Parathyroid adenoma (tissue), 2 donors: ENCODE measurements at regions not wholly inside any gene's neighbourhood (a gene's known extent, or its start where the extent isn't known, plus 50 kb on each side); places are given as distances from the start of the nearest gene placed in this dataset.

ENCODE experiments used
- H2AFZ ChIP-seq: fragments of 300-600 bp; sonication (generic); one replicate; pipeline ENCODE4 v1.7.0; 2017; ENCODE audit warnings: antibody characterized with exemption, mild to moderate bottlenecking
- H3K27ac ChIP-seq: fragments of 300-600 bp; sonication (generic); one replicate; pipeline ENCODE4 v1.7.0; 2017
- H3K27me3 ChIP-seq: fragments of 300-600 bp; sonication (generic); one replicate; pipeline ENCODE4 v1.7.0; 2017; ENCODE audit warnings: low read length; ENCODE audit not compliant: control insufficient read depth, insufficient read depth
- H3K36me3 ChIP-seq: fragments of 300-600 bp; sonication (generic); one replicate; pipeline ENCODE4 v1.7.0; 2017; ENCODE audit warnings: low read length; ENCODE audit not compliant: control insufficient read depth, insufficient read depth
- H3K4me1 ChIP-seq: fragments of 300-600 bp; sonication (generic); one replicate; pipeline ENCODE4 v1.7.0; 2017; ENCODE audit warnings: control low read depth
- H3K4me2 ChIP-seq: fragments of 300-600 bp; sonication (generic); one replicate; pipeline ENCODE4 v1.7.0; 2017; ENCODE audit warnings: low read length
- H3K4me3 ChIP-seq: fragments of 300-600 bp; sonication (generic); one replicate; pipeline ENCODE4 v1.7.0; 2017; ENCODE audit warnings: low read depth, low read length
- H3K79me2 ChIP-seq: fragments of 300-600 bp; sonication (generic); one replicate; pipeline ENCODE4 v1.7.0; 2017; ENCODE audit warnings: control low read depth
- H3K9ac ChIP-seq: fragments of 300-600 bp; sonication (generic); one replicate; pipeline ENCODE4 v1.7.0; 2017; ENCODE audit warnings: mild to moderate bottlenecking
- H3K9me3 ChIP-seq: fragments of 300-600 bp; sonication (generic); one replicate; pipeline ENCODE4 v1.7.0; 2017; ENCODE audit warnings: low read length; ENCODE audit not compliant: control insufficient read depth
- TF ChIP-seq, protein P1 (sequence below): fragments of 300-600 bp; sonication (generic); IDR thresholded peaks from one replicate; pipeline ENCODE4 v1.7.0; 2017; ENCODE audit warnings: antibody characterized with exemption, mild to moderate bottlenecking
- donor health status: primary hyperparathyroidism.

DNA sequence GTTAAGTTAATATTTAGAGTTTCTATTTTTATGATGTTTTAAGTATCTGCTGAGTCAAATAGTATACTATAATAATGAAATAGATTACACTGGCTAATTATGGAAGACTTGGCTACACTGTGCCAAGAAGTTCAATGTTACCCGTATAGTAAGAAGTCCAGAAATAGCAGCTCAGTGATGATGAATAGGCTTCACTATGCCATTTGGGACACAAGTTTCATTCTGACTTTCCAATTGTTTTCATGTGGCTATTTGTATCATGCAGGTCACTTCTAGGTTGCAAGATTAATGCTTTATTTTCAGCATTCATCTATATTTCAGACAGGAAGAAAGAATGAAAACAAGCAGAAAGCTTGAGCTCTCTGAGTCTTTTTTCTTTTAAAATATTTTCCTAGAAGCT is 194.5 kb upstream of the RIOK2 start:
- Histone ChIP-seq H3K36me3 (no peaks in the 10 kb centered on the region), H2AFZ (no peak overlapping the region), H3K4me2 (no peak overlapping the region), H3K9me3 (no peaks in the 10 kb centered on the region), H3K27ac (no peak overlapping the region), H3K9ac (no peak overlapping the region), H3K79me2 (no peaks in the 10 kb centered on the region), H3K27me3 (no peaks in the 10 kb centered on the region), H3K4me1 (no peaks in the 10 kb centered on the region), H3K4me3 (no peak overlapping the region)
- TF ChIP-seq, protein P1, sequence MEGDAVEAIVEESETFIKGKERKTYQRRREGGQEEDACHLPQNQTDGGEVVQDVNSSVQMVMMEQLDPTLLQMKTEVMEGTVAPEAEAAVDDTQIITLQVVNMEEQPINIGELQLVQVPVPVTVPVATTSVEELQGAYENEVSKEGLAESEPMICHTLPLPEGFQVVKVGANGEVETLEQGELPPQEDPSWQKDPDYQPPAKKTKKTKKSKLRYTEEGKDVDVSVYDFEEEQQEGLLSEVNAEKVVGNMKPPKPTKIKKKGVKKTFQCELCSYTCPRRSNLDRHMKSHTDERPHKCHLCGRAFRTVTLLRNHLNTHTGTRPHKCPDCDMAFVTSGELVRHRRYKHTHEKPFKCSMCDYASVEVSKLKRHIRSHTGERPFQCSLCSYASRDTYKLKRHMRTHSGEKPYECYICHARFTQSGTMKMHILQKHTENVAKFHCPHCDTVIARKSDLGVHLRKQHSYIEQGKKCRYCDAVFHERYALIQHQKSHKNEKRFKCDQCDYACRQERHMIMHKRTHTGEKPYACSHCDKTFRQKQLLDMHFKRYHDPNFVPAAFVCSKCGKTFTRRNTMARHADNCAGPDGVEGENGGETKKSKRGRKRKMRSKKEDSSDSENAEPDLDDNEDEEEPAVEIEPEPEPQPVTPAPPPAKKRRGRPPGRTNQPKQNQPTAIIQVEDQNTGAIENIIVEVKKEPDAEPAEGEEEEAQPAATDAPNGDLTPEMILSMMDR = no peak

DNA sequence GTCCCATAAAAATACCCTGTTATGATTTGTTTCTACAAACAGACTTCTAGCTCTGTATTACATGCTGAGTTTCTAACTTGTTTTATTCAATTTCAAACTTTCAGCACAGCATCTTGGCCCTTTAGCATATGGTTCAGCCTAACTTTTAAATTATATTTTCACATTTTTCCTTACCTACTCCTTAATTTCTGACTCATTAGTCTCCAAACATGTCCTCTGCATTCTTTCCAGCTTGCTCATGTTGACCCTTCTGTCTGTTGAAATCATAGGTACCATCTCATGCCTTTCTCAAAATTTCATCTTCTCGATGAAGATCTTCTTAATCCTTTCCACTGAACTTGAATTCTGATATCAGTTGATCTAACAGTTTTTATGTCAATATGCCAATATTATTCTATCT is 200.9 kb upstream of the RIOK2 start:
- Histone ChIP-seq H3K36me3 (no peaks in the 10 kb centered on the region), H3K4me3 (no peak overlapping the region), H3K9ac (no peak overlapping the region), H3K4me2 (no peak overlapping the region), H3K27me3 (no peaks in the 10 kb centered on the region), H2AFZ (no peak overlapping the region), H3K79me2 (no peaks in the 10 kb centered on the region), H3K27ac (no peak overlapping the region), H3K4me1 (no peaks in the 10 kb centered on the region), H3K9me3 (no peaks in the 10 kb centered on the region)
- TF ChIP-seq, protein P1 = no peak

DNA sequence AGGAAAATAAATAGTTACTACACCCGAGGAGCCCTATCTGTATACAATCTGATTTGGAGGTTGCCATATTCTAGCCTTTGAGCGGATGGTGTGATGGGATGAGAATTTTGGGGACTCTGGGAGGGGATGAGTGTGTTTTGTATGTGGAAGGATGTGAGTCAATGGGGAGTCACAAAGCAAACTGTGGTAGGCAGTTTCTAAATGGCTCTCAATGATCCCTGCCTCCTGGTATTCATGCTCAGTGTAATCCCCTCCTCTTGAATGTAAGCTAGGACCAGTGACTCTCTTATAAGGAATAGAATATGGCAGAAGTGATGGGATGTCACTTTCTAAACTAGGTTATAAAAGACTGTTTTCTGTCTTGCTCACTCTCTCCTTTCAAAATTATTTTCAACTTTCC is 205.7 kb upstream of the RIOK2 start:
- Histone ChIP-seq H3K4me1 (no peaks in the 10 kb centered on the region), H3K27ac (no peak overlapping the region), H3K79me2 (no peaks in the 10 kb centered on the region), H3K9me3 (no peaks in the 10 kb centered on the region), H3K4me3 (no peak overlapping the region), H3K9ac (no peak overlapping the region), H3K27me3 (no peaks in the 10 kb centered on the region), H3K4me2 (no peak overlapping the region), H3K36me3 (no peaks in the 10 kb centered on the region), H2AFZ (no peak overlapping the region)
- TF ChIP-seq, protein P1 = no peak

DNA sequence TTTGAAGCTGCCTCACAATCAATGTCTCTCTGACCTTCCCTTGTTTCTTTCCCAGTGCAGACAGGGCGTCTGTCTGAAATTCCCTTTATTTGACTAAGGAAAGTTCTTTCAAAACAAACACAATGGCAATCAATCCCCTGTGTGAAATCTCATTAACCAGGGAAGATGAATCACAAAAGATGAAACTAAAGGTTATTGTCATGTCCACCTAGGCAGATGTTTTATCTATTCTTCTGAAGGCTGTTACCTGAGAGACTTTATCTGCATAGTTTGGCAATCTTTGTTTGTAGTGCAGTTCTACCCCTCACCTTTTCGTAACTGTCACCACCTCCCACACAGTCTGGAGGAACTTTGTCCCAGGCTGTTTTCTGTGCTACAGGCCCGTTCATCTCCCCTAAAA is 217.5 kb upstream of the RIOK2 start:
- H3K9ac ChIP-seq = no peak overlapping the region
- TF ChIP-seq, protein P1 = no peak
- no peaks in the 10 kb centered on the region for H3K9me3 ChIP-seq
- no peaks in the 10 kb centered on the region for H3K27me3 ChIP-seq
- no peaks in the 10 kb centered on the region for H3K36me3 ChIP-seq
- H3K27ac ChIP-seq = no peak overlapping the region
- H3K79me2 ChIP-seq = no peaks in the 10 kb centered on the region
- H3K4me3 ChIP-seq = no peak overlapping the region
- H3K4me1 ChIP-seq = no peaks in the 10 kb centered on the region
- no peak overlapping the region for H3K4me2 ChIP-seq
- no peak overlapping the region for H2AFZ ChIP-seq

DNA sequence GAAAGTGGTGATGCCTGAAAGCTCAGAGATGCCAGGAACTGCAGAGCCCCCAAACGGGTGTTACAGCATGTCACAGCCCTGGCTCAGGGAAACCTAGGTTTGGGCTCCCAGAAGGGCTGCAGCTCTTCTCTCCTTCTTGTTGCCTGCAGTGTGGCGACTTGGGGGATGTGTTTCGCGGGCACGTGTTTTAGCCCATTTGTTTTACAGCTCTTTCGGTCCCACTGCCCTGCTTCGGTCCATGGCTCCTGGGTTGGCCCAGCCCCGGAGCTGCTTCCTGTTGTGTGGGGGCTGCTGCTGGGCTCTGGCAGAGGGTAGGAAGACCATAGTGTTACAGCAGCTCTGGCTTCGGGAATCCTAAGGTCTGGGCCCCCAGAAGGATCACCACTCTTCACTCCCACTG is 222.9 kb upstream of the RIOK2 start:
- no peak overlapping the region for H2AFZ ChIP-seq
- TF ChIP-seq, protein P1 = no peak

More for the DNA sequence above, 222.9 kb upstream of the RIOK2 start:
- Histone ChIP-seq H3K27ac (no peak overlapping the region), H3K9me3 (no peaks in the 10 kb centered on the region), H3K4me3 (no peak overlapping the region), H3K4me1 (no peaks in the 10 kb centered on the region), H3K36me3 (no peaks in the 10 kb centered on the region), H3K4me2 (no peak overlapping the region), H3K27me3 (no peaks in the 10 kb centered on the region), H3K9ac (no peak overlapping the region), H3K79me2 (no peaks in the 10 kb centered on the region)
